GM10266 (cell line): ENCODE measurements at regions not wholly inside any gene's neighbourhood (a gene's known extent, or its start where the extent isn't known, plus 50 kb on each side); places are given as distances from the start of the nearest gene placed in this dataset.

Experiments used
- DNase-seq: peaks from one replicate; pipeline ENCODE4 v3.0.0; 2012; ENCODE audit errors: extremely low spot score
- CTCF ChIP-seq: IDR thresholded peaks from 2 replicates; pipeline ENCODE4 v1.5.1; 2012; ENCODE audit warnings: mild to moderate bottlenecking, low read depth; ENCODE audit not compliant: control insufficient read depth, insufficient read depth; ENCODE audit errors: missing control alignments

GRCh38 chr17:77408284-77408683 lies 267.5 kb downstream of the SEC14L1 start:
- DNase-seq = no peak
- no peak for TF ChIP-seq CTCF

- no peak for DNase-seq
- TF ChIP-seq CTCF = no peak
These were observed 268.8 kb downstream of the SEC14L1 start for GRCh38 chr17:77409282-77410161.

- TF ChIP-seq CTCF = no peak
- DNase-seq = no peak
These were observed 269.7 kb downstream of the SEC14L1 start for GRCh38 chr17:77410470-77410869.

GRCh38 chr17:77414811-77415400 lies 274.1 kb downstream of the SEC14L1 start:
- no peak for DNase-seq
- TF ChIP-seq CTCF = no peak

GRCh38 chr17:77416105-77416713 lies 275.4 kb downstream of the SEC14L1 start:
- TF ChIP-seq CTCF = no peak
- no peak for DNase-seq

GRCh38 chr17:77417575-77417974 lies 276.8 kb downstream of the SEC14L1 start:
- DNase-seq = no peak
- no peak for TF ChIP-seq CTCF

DNA sequence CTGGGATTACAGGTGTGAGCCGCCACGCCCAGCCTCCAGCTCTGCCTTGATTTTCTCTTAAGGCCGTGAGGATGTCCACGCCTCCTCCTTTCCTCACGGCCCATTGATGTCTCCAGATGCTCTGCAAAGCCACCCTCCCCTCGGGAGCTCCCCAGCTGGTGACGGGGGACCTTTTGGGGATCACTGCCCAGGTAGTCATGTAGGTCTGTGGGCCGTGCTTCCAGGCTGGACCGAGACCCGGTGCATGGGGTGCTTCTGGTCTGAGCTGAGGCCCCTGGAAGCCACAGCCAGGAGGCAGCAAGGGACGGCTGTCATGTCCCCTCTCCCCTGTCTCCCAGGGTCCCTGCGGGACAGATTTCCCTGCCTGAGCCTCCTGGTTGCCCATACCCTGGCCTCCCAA lies 277.8 kb downstream of the SEC14L1 start:
- DNase-seq = no peak
- no peak for TF ChIP-seq CTCF
